ENCODE measurements at regions not wholly inside any gene's neighbourhood (a gene's known extent, or its start where the extent isn't known, plus 50 kb on each side); places are given as distances from the start of the nearest gene placed in this dataset.

DNA sequence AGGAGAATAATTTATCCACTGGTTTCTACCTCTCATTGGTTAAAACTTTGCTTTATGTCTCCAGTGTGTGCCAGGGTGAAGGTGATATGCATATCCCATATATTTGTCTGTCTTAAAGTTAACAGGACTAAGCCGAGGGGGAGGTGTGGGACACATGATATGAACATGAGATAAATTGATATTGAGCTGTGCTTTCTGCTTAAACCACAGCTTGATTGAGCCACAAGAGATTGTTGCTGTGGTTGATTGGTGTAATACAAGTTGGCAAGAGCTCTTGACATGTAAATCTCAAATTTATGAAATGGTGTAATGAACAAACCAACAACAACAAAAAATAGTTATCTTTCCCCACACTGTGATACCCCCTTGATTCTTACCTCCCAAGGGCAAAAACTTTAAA, 1295.5 kb upstream of the NCAM2 start:
- no peak for TF ChIP-seq POLR2A (IDR thresholded peaks at IDR 0.05)
- TF ChIP-seq, protein P1, sequence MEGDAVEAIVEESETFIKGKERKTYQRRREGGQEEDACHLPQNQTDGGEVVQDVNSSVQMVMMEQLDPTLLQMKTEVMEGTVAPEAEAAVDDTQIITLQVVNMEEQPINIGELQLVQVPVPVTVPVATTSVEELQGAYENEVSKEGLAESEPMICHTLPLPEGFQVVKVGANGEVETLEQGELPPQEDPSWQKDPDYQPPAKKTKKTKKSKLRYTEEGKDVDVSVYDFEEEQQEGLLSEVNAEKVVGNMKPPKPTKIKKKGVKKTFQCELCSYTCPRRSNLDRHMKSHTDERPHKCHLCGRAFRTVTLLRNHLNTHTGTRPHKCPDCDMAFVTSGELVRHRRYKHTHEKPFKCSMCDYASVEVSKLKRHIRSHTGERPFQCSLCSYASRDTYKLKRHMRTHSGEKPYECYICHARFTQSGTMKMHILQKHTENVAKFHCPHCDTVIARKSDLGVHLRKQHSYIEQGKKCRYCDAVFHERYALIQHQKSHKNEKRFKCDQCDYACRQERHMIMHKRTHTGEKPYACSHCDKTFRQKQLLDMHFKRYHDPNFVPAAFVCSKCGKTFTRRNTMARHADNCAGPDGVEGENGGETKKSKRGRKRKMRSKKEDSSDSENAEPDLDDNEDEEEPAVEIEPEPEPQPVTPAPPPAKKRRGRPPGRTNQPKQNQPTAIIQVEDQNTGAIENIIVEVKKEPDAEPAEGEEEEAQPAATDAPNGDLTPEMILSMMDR (IDR thresholded peaks at IDR 0.05): no peak
- Histone ChIP-seq H3K27ac (no peak overlapping the region), H3K4me1 (no peaks in the 10 kb centered on the region), H3K27me3 (no peaks in the 10 kb centered on the region), H3K36me3 (ENCODE audit: low read depth, missing control alignments) (no peaks in the 10 kb centered on the region), H3K4me3 (no peak overlapping the region), H3K9me3 (no peaks in the 10 kb centered on the region)
- intact Hi-C loops (cut with DNase I; ENCODE audit: low total_unique reads): no loop called here
- no peak for DNase-seq
- 0 to 47% methylated on average over 1 of the region's 1 CpG for whole genome bisulfite sequencing, 2 donors

GRCh38 chr21:19704832-19705231, 1293.4 kb upstream of the NCAM2 start:
- Histone ChIP-seq H3K9me3 (no peaks in the 10 kb centered on the region), H3K27ac (no peak overlapping the region), H3K27me3 (no peaks in the 10 kb centered on the region), H3K4me3 (no peak overlapping the region), H3K36me3 (ENCODE audit: low read depth, missing control alignments) (no peaks in the 10 kb centered on the region), H3K4me1 (no peaks in the 10 kb centered on the region)
- no peak for TF ChIP-seq POLR2A (IDR thresholded peaks at IDR 0.05)
- TF ChIP-seq, protein P1 (IDR thresholded peaks at IDR 0.05): no peak
- intact Hi-C loops (cut with DNase I; ENCODE audit: low total_unique reads): no loop called here
- DNase-seq: no peak

GRCh38 chr21:19712441-19712840, 1285.8 kb upstream of the NCAM2 start:
- H3K27ac ChIP-seq: no peak overlapping the region
- no peaks in the 10 kb centered on the region for H3K27me3 ChIP-seq
- no peaks in the 10 kb centered on the region for H3K9me3 ChIP-seq
- TF ChIP-seq, protein P1 (IDR thresholded peaks at IDR 0.05): no peak
- TF ChIP-seq POLR2A (IDR thresholded peaks at IDR 0.05): no peak
- WGBS, 2 donors: 73% methylated on average over 3 of the region's 3 CpGs
- DNase-seq: no peak
- H3K4me1 ChIP-seq: no peaks in the 10 kb centered on the region
- no peak overlapping the region for H3K4me3 ChIP-seq
- no peaks in the 10 kb centered on the region for H3K36me3 ChIP-seq (ENCODE audit: low read depth, missing control alignments)
- intact Hi-C loops (cut with DNase I; ENCODE audit: low total_unique reads): no loop called here

- Histone ChIP-seq H3K27me3 (no peaks in the 10 kb centered on the region), H3K4me1 (no peaks in the 10 kb centered on the region), H3K36me3 (ENCODE audit: low read depth, missing control alignments) (no peaks in the 10 kb centered on the region), H3K4me3 (no peak overlapping the region), H3K27ac (no peak overlapping the region), H3K9me3 (no peaks in the 10 kb centered on the region)
- no peak for DNase-seq
- TF ChIP-seq, protein P1 (IDR thresholded peaks at IDR 0.05): no peak
- no peak for TF ChIP-seq POLR2A (IDR thresholded peaks at IDR 0.05)
- intact Hi-C loops (cut with DNase I; ENCODE audit: low total_unique reads): no loop called here
These were observed 1284.9 kb upstream of the NCAM2 start for GRCh38 chr21:19713313-19713712.

- TF ChIP-seq, protein P1 (IDR thresholded peaks at IDR 0.05): no peak
- TF ChIP-seq POLR2A (IDR thresholded peaks at IDR 0.05): no peak
- Histone ChIP-seq H3K36me3 (ENCODE audit: low read depth, missing control alignments) (no peaks in the 10 kb centered on the region), H3K27me3 (no peaks in the 10 kb centered on the region), H3K27ac (no peak overlapping the region), H3K4me1 (no peaks in the 10 kb centered on the region), H3K4me3 (no peak overlapping the region), H3K9me3 (no peaks in the 10 kb centered on the region)
- 65 to 93% methylated on average over 1 of the region's 1 CpG for WGBS, 2 donors
- intact Hi-C loops (cut with DNase I; ENCODE audit: low total_unique reads): no loop called here
- DNase-seq: no peak
These were observed 1274.1 kb upstream of the NCAM2 start for GRCh38 chr21:19724081-19724480.
